ENCODE measurements at regions not wholly inside any gene's neighbourhood (a gene's known extent, or its start where the extent isn't known, plus 50 kb on each side); places are given as distances from the start of the nearest gene placed in this dataset.

DNA sequence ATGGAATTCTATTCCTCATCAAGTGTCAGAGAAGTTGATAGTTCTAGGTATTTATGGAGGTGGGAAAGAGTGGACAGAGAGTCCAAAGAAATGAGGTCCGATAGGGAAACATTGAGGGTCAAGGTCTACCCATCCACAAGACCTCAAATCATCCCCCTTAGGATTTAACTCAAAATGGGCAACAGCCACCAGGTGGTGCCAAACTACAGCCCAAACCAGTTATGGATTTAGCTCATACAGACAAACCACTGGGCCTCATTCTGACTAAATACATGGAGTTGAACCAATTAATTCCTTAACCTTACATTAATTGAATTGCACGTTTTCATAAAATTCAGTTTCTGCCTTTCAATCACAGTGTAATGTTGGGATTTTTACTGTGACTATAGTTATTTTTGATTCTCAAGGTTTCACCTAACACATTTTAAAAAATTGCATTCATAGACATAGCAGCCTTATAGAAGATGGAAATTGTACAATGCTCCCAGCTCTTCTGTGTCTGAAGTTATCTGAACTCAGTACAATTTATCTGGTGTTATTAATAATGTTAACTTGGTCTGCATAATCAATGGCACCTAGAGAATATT is 98.2 kb upstream of the HNMT start:
- Histone ChIP-seq H3K4me1 (no peaks in the 10 kb centered on the region), H3K36me3 (ENCODE audit: low read depth, missing control alignments) (no peaks in the 10 kb centered on the region), H3K4me3 (no peak overlapping the region), H3K9me3 (no peaks in the 10 kb centered on the region), H3K27ac (no peak overlapping the region), H3K27me3 (no peaks in the 10 kb centered on the region)
- TF ChIP-seq POLR2A (IDR thresholded peaks at IDR 0.05), result no peak
- TF ChIP-seq CTCF (IDR thresholded peaks at IDR 0.05), result peak in 2 of 3 experiments; percentile 55 to 57
- 35 to 42% methylated on average over 2 of the region's 2 CpGs for WGBS, 2 donors
- intact Hi-C loops (cut with DNase I; ENCODE audit: low total_unique reads), result no loop called here
- peak; percentile 61 for DNase-seq

- H3K36me3 ChIP-seq (ENCODE audit: low read depth, missing control alignments), result no peaks in the 10 kb centered on the region
- no peaks in the 10 kb centered on the region for H3K27me3 ChIP-seq
- no peak overlapping the region for H3K4me3 ChIP-seq
- intact Hi-C loops (cut with DNase I; ENCODE audit: low total_unique reads), result no loop called here
- DNase-seq, result no peak
- WGBS, 2 donors, result 38 to 50% methylated on average over 1 of the region's 1 CpG
- TF ChIP-seq POLR2A (IDR thresholded peaks at IDR 0.05), result no peak
- no peak for TF ChIP-seq CTCF (IDR thresholded peaks at IDR 0.05)
- H3K4me1 ChIP-seq, result no peaks in the 10 kb centered on the region
- H3K9me3 ChIP-seq, result no peaks in the 10 kb centered on the region
- H3K27ac ChIP-seq, result no peak overlapping the region
Observed at GRCh38 chr2:137870682-137871081, 93.6 kb upstream of the HNMT start.

DNA sequence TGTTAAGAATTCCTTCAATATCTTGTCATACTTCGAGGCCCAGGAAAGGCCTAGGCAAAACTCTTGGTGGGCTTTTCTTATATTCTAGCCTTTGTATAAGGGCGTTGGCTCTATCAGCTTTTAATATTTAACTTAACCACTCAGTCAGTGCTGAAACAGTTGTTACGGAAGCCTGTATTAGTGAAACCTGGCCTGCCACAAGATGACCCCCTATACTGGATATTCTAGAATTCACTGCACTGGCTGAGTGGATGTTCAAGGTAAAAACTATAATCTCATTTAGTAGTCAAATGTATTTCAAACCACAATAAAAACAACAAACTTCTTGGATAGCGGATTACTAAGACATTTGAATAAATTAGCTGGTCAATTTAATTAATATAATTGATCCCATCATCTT is 91.7 kb upstream of the HNMT start:
- Histone ChIP-seq H3K4me3 (no peak overlapping the region), H3K9me3 (no peaks in the 10 kb centered on the region), H3K36me3 (ENCODE audit: low read depth, missing control alignments) (no peaks in the 10 kb centered on the region), H3K27me3 (no peaks in the 10 kb centered on the region), H3K4me1 (no peaks in the 10 kb centered on the region), H3K27ac (no peak overlapping the region)
- no peak for DNase-seq
- TF ChIP-seq CTCF (IDR thresholded peaks at IDR 0.05) (no peak), POLR2A (IDR thresholded peaks at IDR 0.05) (no peak)
- 90 to 95% methylated on average over 4 of the region's 4 CpGs for WGBS, 2 donors
- intact Hi-C loops (cut with DNase I; ENCODE audit: low total_unique reads), result no loop called here

DNA sequence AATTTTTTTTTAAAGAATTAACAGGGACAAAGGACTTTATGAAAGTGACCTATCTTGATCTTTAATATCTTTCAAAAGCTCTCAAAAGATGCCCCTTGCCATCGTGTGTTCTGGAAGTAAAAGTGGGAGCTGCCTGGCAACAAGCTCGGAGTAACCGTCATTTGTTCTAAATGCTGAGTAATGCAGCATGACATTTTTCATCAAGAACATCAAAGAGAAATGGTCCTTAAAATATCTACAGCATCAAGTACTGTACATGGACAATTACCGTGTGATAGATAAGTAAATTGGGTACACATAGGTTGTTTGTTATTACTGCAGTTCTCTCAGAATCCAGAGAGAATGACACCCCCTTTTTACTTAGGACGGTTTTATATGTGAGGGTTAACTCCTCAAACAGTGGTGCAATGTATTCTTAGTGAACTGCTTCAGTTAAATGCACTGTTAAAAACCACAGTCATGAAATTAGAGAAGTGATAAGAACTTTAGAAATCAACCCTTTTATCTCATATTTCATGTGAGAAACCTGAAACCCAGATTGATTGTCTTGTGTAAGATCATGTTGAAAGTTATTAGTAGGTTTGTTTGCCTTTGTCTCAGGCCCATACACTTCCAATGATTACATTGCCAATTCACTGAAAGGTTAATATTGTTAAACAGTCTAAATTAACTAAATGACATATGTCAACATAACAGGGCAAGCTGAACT is 90.6 kb upstream of the HNMT start:
- TF ChIP-seq POLR2A (IDR thresholded peaks at IDR 0.05), result no peak
- TF ChIP-seq CTCF (IDR thresholded peaks at IDR 0.05), result no peak
- no peak overlapping the region for H3K27ac ChIP-seq
- no peaks in the 10 kb centered on the region for H3K9me3 ChIP-seq
- no peaks in the 10 kb centered on the region for H3K27me3 ChIP-seq
- no peaks in the 10 kb centered on the region for H3K4me1 ChIP-seq
- H3K4me3 ChIP-seq, result no peak overlapping the region
- no peaks in the 10 kb centered on the region for H3K36me3 ChIP-seq (ENCODE audit: low read depth, missing control alignments)
- intact Hi-C loops (cut with DNase I; ENCODE audit: low total_unique reads), result no loop called here
- 48 to 51% methylated on average over 5 of the region's 5 CpGs for WGBS, 2 donors
- no peak for DNase-seq

- H3K27ac ChIP-seq, result no peak overlapping the region
- H3K27me3 ChIP-seq, result no peaks in the 10 kb centered on the region
- no peaks in the 10 kb centered on the region for H3K36me3 ChIP-seq (ENCODE audit: low read depth, missing control alignments)
- H3K4me3 ChIP-seq, result no peak overlapping the region
- DNase-seq, result no peak
- TF ChIP-seq CTCF (IDR thresholded peaks at IDR 0.05) (no peak), POLR2A (IDR thresholded peaks at IDR 0.05) (no peak)
- intact Hi-C loops (cut with DNase I; ENCODE audit: low total_unique reads), result no loop called here
- 71 to 83% methylated on average over 1 of the region's 1 CpG for WGBS, 2 donors
- H3K4me1 ChIP-seq, result no peaks in the 10 kb centered on the region
- no peaks in the 10 kb centered on the region for H3K9me3 ChIP-seq
Observed at GRCh38 chr2:137879121-137879520, 85.2 kb upstream of the HNMT start.
